NT2/D1 (cell line): ENCODE measurements at regions not wholly inside any gene's neighbourhood (a gene's known extent, or its start where the extent isn't known, plus 50 kb on each side); places are given as distances from the start of the nearest gene placed in this dataset.

Experiments
- DNase-seq: peaks from one replicate; pipeline ENCODE4 v3.0.0-alpha.2; 2011; ENCODE audit warnings: low read depth, low spot score
- H3K27me3 ChIP-seq: 2 replicates; pipeline ENCODE4 v1.6.0; 2011; ENCODE audit warnings: mild to moderate bottlenecking; ENCODE audit not compliant: insufficient read length, insufficient read depth
- H3K36me3 ChIP-seq: 2 replicates; pipeline ENCODE4 v1.6.1; 2011; ENCODE audit warnings: mild to moderate bottlenecking, low read length, mixed read lengths; ENCODE audit not compliant: insufficient read depth, insufficient read length
- H3K4me1 ChIP-seq: 2 replicates; pipeline ENCODE4 v1.5.1; 2011; ENCODE audit not compliant: insufficient read depth, insufficient read length
- H3K4me3 ChIP-seq: 2 replicates; pipeline ENCODE4 v1.5.1; 2011; ENCODE audit warnings: low read depth; ENCODE audit not compliant: insufficient read length
- H3K9ac ChIP-seq: 2 replicates; pipeline ENCODE4 v1.6.0; 2011; ENCODE audit warnings: low read depth; ENCODE audit not compliant: insufficient read length
- H3K9me3 ChIP-seq: 2 replicates; pipeline ENCODE4 v1.5.1; 2011; ENCODE audit warnings: mild to moderate bottlenecking, low read length; ENCODE audit not compliant: insufficient read depth
- SUZ12 ChIP-seq: IDR thresholded peaks from 2 replicates; pipeline ENCODE4 v1.6.1; 2011; ENCODE audit not compliant: insufficient read length, insufficient read depth; ENCODE audit errors: extremely low read depth
- YY1 ChIP-seq: IDR thresholded peaks from 2 replicates; pipeline ENCODE4 v1.6.1; 2011; ENCODE audit not compliant: insufficient read length, insufficient read depth
- ZNF274 ChIP-seq: IDR thresholded peaks from 2 replicates; pipeline ENCODE4 v1.6.1; 2011; ENCODE audit warnings: mild to moderate bottlenecking, low read depth, low read length

DNA sequence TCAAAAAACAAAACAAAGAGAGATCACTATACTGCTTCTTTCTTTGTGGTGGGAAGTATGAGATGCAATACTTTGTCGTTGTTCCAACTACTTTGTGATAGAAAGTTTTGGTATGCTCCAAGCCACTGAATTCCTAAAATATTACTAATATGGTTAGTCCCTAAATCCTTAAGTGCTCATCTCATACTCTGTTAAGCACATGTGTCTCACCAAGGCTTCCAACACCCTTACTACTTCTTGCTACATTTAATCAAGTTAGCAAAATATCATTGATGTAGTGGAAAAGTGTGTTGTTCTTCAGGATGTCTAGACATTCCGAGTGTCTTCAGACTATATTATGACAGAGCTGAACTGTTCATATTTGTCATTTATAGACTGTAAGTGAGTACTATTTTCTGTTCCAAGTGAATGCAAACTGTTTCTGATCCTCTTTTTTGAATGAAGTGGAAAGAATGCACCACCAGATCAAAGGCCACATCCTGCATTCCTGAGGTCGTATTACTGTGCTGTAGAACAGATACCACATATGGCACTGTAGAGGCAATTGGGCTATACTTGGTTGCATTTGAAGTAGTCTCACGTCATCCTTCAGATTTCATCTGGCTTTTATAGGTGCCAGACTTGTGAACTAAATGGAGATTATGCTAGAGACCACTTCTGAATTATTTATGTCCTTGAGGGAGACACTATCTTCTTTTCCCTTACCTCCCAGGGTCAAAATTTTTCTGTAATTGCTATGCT is 298.4 kb upstream of the ZNF521 start:
- H3K9ac ChIP-seq, result no peak overlapping the region
- H3K4me3 ChIP-seq, result no peak overlapping the region
- no peaks in the 10 kb centered on the region for H3K36me3 ChIP-seq
- TF ChIP-seq SUZ12 (no peak), ZNF274 (no peak), YY1 (no peak)
- DNase-seq, result no peak
- H3K27me3 ChIP-seq, result no peaks in the 10 kb centered on the region
- H3K9me3 ChIP-seq, result no peaks in the 10 kb centered on the region
- H3K4me1 ChIP-seq, result no peaks in the 10 kb centered on the region

DNA sequence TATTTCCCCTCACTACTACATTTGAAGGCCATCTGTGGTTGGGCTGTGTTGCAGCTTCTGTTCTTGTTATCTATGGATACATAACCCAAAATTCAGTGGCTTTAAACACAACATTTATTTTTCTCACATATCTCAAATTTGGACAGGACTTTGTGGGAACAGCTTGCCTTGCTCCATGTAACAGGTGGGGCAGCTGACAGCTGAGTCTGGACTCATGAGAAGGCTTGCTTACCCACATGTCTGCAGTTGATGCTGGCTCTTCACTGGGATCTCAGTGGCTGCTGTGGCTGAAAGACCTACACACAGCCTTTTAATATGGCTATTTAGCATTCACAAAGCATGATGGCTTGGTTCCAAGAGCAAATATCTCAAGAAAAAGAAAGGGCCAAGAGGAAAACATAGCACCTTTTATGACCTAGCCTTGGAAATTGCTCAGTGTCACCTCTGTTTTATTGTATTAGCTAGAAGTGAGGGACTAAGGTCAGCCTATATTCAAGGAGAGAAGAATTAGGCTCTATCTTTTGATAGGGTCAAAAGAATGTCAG is 296.8 kb upstream of the ZNF521 start:
- no peak for DNase-seq
- no peak overlapping the region for H3K9ac ChIP-seq
- H3K4me3 ChIP-seq, result no peak overlapping the region
- H3K27me3 ChIP-seq, result no peaks in the 10 kb centered on the region
- H3K4me1 ChIP-seq, result no peaks in the 10 kb centered on the region
- H3K36me3 ChIP-seq, result no peaks in the 10 kb centered on the region
- no peaks in the 10 kb centered on the region for H3K9me3 ChIP-seq
- TF ChIP-seq ZNF274 (no peak), SUZ12 (no peak), YY1 (no peak)

DNA sequence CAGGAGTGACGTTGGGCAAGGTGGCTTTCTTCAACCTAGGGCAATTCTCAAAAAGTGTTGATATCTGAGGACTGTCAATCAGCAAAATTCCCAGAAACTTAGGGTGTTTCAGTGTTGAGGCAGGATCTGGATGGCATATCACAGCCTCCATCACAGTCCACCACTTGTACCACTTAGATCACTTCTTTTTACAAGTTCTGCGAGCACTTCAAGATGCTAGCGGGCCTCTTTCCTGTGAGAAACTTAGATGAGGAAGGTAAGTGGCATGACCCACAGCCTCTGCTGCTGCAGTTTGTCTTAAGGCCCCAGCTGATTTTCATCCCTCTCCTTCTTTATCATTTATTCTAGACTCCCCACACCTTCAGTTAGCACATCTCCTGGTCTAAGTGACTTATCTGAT is 295.4 kb upstream of the ZNF521 start:
- Histone ChIP-seq H3K9me3 (no peaks in the 10 kb centered on the region), H3K4me1 (no peaks in the 10 kb centered on the region), H3K4me3 (no peak overlapping the region), H3K36me3 (no peaks in the 10 kb centered on the region), H3K9ac (no peak overlapping the region), H3K27me3 (no peaks in the 10 kb centered on the region)
- no peak for DNase-seq
- no peak for TF ChIP-seq ZNF274
- TF ChIP-seq SUZ12, result no peak
- TF ChIP-seq YY1, result no peak

GRCh38 chr18:25646971-25647370 is 295.0 kb upstream of the ZNF521 start:
- Histone ChIP-seq H3K4me1 (no peaks in the 10 kb centered on the region), H3K9ac (no peak overlapping the region), H3K9me3 (no peaks in the 10 kb centered on the region), H3K36me3 (no peaks in the 10 kb centered on the region), H3K4me3 (no peak overlapping the region), H3K27me3 (no peaks in the 10 kb centered on the region)
- TF ChIP-seq ZNF274, result no peak
- no peak for TF ChIP-seq SUZ12
- no peak for TF ChIP-seq YY1
- DNase-seq, result no peak

DNA sequence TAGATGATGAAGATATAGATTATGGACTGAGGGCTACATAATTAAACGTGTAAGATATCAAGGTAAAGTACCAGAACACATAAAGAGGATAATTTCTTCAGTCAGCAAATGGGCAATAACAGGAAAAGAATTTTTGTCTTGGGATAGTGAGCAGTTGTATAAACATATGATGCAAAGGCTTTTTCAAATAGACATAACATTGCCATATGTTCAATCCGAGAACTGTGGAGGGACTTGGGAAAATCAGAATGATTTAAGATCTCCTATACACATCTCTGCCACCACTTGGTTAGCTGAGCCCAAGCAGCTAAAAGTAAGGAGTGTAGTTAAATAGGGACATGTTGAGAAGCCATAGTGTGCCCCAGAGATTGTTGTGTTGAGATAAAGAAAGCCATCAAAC is 287.6 kb upstream of the ZNF521 start:
- DNase-seq, result no peak
- Histone ChIP-seq H3K9me3 (no peaks in the 10 kb centered on the region), H3K9ac (no peak overlapping the region), H3K4me1 (no peaks in the 10 kb centered on the region), H3K36me3 (no peaks in the 10 kb centered on the region), H3K4me3 (no peak overlapping the region), H3K27me3 (no peaks in the 10 kb centered on the region)
- no peak for TF ChIP-seq ZNF274
- no peak for TF ChIP-seq SUZ12
- no peak for TF ChIP-seq YY1

DNA sequence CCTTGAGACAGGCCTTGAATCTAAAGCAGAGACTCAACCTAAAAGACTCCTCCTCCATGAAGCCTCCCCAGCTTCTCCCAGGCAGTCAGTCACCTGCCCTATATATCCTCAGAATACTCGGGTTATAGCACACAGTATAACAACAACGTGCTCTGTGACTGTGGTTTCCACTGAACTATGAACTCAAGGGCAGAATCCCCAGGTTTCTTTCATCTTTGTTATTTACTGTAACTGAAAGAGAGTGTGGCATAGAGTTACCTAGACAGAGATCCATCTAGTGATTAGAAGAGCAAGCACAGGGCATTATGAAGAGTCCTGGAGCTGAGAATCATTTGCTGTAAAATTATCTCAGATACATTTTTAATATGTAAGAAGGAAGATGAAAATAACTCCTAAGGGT is 281.6 kb upstream of the ZNF521 start:
- Histone ChIP-seq H3K27me3 (no peaks in the 10 kb centered on the region), H3K4me3 (no peak overlapping the region), H3K9ac (no peak overlapping the region), H3K9me3 (no peaks in the 10 kb centered on the region), H3K36me3 (no peaks in the 10 kb centered on the region), H3K4me1 (no peaks in the 10 kb centered on the region)
- no peak for DNase-seq
- no peak for TF ChIP-seq ZNF274

GRCh38 chr18:25630682-25631081 is 278.7 kb upstream of the ZNF521 start:
- Histone ChIP-seq H3K4me1 (no peaks in the 10 kb centered on the region), H3K27me3 (no peaks in the 10 kb centered on the region), H3K9ac (no peak overlapping the region), H3K36me3 (no peaks in the 10 kb centered on the region), H3K9me3 (no peaks in the 10 kb centered on the region), H3K4me3 (no peak overlapping the region)
- TF ChIP-seq YY1 (no peak), ZNF274 (no peak), SUZ12 (no peak)
- DNase-seq, result no peak

DNA sequence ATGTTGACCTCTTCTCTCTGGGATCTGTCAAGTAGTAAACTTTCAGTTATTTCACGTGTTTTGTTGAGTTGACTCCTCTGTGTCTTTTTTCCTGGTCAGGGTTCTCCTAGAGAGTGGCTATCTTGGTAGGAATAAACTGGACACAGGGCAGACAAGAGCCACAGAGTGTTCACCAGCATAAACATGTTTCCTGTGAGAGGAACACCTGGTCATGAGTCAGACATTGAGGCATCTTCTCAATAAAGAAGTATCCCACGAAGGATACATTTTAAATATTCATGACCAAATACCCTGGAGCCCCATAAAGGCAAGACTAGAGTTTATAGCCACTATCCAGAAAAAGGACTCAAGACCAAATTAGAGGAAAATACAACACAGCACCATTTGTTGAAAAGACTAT is 269.7 kb upstream of the ZNF521 start:
- Histone ChIP-seq H3K4me1 (no peaks in the 10 kb centered on the region), H3K4me3 (no peak overlapping the region), H3K9ac (no peak overlapping the region), H3K36me3 (no peaks in the 10 kb centered on the region), H3K27me3 (no peaks in the 10 kb centered on the region), H3K9me3 (no peaks in the 10 kb centered on the region)
- DNase-seq, result no peak
- no peak for TF ChIP-seq SUZ12
- TF ChIP-seq ZNF274, result no peak
- TF ChIP-seq YY1, result no peak
